Fibroblast of skin of left biceps (primary cell): ENCODE measurements at regions not wholly inside any gene's neighbourhood (a gene's known extent, or its start where the extent isn't known, plus 50 kb on each side); places are given as distances from the start of the nearest gene placed in this dataset.

Experiments
- DNase-seq, 2 experiments: peaks; one replicate each; pipeline ENCODE4 v3.0.0-alpha.2; 2013; ENCODE audit warnings: low read depth in 2 of 2

DNA sequence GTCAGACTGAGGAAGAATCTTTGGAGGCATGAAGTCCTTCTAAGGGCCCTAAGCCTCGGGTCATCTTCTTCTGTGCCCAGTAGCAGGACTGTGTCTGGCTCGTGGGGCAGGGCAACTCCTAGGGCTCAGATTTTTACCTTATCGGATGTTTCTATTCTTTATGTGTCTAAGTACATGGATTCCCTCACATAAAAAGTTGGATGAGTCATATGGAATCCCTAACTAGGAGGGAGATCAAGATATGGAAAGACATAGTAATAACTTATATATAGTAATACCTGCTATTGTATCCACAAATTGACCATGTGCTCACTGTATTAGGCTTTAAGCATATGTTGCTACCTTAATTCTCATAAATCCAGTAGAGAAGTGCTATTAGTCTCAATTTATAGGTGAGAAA, 364.5 kb upstream of the CAMK1G start:
- no peak for DNase-seq

DNA sequence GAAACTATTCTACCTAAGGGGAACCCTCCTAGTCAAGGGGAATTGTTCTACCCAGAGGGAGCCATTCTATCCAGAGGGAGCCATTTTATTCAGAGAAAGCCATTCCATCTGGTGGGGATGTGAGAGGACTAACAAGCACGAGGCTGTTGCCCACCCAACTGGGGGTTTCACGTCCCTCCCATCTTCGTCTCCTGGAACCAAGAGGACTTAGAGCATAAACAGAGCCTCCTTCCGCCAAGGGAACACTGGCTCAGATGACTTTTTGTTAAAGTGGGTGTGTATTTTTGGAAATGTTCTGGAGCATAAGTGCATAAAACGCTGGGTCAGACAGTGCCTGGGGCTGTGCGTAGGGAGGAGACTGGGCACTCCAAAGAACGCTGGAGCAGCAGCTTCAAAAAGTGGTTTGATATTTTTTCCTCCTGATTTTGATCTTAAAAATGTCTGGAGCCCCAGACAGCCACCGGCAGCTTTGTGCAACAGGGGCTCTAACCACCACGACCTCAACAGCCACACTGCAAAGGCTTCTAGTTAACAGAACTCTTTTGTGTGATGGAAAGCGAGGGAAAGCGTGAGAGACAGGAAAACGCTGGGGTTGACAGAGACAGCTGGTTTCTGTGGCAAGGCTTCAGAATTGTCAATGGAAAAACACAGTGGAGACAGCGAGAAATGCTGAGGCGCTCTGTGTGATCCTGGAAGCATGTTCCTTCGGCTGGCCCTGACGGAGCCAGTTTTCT, 363.6 kb upstream of the CAMK1G start:
- DNase-seq: no peak

DNA sequence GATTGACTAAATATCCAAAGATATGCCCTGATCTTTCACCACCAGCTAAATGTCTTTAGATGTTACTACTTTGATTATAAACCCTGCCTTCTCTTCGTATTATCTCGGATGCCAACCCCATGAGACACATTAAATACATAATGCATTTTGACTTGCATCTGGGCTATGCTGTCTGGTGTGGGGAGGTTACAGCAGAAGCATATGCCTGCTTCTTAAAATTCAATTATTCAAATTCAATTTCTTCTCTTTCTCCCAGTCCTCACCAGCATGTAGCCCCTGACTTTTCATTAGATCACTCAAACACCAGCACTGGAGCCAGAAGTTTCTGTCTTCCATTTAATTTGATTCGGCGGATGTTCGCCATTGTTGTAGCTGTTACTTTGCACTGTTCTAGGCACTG, 360.7 kb upstream of the CAMK1G start:
- DNase-seq: no peak

DNA sequence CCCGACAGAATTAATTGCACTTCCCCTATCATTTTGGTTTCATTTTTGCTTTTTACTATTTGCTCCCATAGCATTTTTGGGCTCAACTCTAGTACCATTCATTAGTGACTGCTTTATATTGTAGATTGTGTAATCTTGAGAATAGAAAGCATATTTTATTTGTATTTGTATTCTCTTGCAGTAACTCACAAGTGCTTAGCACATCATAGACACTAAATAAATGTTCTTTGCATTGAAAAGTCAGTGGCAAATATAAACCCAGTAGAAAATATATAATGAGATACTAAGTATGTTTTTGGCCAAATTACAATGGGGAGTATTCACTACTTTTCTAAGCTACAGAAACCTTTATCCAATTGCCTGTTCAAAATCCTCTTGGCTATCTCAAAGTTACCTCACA, 359.7 kb upstream of the CAMK1G start:
- no peak for DNase-seq

DNA sequence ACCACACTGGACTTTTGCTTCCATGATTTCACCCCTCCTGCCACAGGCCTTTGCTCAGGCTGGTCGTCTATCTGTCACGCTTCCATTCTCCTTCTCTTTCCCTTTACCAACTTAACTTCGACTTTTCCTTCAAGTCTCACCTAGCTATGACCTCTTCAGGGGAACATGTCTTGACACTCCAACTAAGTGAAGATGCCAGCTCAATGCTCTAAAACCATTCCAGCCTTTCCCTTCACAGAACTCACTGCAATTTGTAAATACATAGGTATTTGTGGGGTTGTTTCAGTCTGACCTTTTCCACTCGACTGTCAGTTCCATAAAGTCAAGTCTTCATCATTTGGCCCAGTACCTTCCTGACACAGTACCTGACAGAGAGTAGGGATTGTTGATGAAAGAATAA, 358.6 kb upstream of the CAMK1G start:
- DNase-seq: no peak

DNA sequence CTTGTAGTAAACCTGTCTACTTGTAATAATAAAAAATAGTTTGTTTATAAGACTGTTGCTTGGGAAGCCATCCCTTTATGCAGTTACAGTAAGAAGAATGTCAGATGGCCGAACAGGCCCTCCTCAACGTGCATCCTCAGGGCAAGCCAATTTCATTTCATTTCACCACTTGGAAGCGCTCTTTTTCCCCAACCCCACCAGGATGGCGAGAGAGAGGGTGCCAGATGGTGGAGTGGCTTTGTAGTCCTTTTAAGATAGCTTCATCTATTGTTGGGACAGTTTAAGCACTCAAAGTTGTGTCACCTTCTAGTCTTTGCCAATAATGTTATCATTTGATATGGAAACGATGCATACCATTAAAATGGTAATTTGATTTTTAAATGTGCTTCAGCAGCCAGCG, 356.3 kb upstream of the CAMK1G start:
- DNase-seq: no peak

DNA sequence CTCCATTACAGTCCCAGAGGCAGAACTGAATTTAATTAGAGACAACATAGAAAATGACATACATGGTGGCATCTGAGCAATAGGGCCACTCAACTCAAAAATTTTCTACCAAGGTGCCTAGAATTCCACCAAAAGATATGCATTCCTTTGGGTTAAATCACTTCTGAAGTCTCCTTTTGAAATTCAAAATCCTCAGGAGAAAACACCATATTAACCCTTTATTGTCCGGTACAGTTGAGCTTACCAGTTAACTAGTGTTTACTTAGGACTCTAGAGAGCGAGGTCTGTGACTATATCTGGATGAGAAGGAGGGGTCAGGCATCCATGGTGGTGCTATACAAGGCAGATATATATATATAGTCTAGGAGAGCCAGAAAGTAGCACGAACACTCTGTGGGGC, 355.6 kb upstream of the CAMK1G start:
- DNase-seq: no peak

DNA sequence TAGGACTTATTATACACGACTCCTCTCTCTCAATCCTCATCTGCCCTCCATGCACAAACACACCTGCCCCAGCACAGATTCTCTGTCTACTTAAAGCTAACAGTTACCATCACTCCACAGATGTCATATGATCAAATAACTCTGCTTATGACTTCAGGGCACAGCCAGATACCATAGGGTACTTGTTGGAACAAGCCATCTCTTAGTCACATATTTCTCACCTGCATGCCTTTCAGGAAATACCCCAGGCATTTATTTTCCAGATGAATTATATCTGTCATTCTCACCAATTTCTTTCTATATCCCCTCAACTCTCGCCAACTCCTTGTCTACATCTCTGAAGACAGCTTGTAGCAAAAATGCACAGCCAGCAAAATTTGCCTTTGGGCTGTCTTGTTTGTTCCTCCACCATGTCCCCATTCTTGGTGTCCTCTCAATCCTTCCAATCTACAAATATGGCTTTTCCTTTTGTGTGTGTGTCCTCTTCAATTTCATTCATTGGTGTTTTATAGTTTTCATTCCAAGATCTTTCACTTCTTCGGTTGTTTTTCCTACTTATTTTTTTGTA, 353.9 kb upstream of the CAMK1G start:
- no peak for DNase-seq

DNA sequence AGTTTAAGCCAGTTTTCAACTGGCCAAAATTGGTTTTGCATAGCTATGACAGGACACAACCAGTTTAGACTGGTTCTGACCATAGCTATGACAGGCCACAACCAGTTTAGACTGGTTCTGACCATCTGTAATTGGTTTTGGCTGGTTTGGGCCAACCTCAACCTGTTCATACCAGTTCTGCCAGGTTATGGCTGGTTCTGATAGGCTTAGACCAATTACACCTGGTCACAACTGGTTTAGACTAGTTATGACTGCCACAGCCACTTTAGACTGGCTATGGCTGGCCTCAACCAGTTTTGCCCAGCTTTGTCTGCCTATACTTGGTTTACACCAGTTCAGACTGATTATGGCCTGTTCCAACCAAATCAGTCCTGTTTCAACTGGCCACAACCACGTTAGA, 353.2 kb upstream of the CAMK1G start:
- no peak for DNase-seq

DNA sequence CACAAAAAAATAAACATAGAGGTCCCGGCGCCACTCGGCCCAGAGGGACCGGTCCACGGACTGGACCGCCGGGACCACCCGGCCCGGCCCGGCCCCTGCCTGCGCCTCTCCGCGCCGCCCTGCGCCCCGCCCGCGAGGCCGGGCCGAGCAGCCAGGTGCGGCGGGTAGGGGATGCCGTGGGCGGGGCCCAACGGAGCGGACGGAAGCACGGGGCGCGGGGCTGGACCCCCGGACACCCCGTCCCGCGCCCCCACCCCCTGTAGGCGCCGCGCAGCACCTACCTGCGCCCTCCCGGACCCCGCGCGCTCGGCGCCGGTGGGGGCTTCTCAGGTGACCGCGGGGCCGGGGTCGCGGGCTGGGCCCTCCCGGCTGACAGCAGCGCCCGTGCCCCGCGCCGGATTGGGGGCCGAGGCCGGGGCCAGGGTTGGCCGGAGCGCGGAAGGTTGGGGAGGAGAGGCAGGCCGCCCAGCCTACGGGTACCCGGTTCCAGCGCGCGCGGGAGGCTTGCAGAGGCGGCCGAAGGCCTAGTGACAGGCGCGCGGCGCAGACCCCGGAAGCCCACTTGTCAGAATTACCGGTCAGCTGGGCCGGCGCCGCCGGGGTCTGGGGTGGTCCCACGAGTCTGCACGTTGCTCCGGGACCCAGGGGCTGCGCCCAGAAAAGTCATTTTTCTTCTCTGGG, 351.9 kb upstream of the CAMK1G start:
- no peak for DNase-seq

DNA sequence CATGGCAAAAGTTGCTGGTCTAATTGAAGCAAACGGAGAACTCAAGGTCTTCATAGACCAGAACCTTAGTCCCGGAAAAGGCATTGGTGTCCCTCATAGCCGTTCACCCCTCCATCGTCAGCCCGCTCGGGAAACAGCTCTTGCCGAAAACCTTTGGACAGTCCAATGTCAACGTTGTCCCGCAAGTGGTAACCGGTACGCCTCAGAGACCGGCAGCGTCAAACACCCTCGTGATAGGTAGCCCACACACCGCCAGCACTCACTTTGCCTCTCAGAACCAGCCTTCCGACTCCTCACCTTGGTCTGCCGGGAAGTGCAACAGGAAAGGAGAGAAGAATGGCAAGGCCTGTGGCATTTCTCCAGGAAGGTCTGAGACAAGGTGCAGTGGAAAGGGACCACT, 351.3 kb upstream of the CAMK1G start:
- no peak for DNase-seq

DNA sequence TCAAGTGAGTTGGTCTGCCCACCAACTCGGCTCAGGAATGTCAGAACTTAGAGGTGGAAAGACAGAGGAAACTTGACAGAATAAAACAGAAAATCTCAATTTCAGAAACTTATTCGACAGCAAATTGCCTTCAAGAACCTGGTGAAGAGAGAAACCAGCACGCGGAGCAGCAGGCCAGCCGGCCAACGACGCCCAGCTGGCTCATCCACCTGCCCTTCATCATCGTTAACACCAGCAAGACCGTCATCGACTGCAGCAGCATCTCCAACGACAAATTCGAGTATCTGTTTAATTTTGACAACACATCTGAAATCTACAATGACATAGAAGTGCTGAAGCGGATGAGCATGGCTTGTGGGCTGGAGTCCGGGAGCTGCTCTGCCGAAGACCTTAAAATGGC, 350.8 kb upstream of the CAMK1G start:
- no peak for DNase-seq

DNA sequence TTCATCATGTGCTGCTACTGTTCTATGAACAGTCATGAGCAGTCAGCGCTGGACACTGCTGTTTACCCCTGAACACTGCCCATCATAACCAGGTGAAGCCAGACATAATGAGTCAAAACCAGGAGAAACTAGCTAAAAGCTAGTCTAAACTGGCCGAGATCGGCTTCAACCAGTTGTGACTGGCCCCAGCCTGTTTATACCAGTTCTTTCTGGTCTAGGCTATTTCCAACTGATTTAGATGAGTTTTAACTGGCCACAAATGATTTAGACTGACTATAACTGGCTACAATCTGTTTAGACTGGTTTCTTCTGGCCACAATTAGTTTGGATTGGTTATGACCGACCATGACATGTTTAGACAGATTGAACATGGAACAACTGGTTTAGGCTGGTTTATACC, 348.3 kb upstream of the CAMK1G start:
- DNase-seq: no peak

DNA sequence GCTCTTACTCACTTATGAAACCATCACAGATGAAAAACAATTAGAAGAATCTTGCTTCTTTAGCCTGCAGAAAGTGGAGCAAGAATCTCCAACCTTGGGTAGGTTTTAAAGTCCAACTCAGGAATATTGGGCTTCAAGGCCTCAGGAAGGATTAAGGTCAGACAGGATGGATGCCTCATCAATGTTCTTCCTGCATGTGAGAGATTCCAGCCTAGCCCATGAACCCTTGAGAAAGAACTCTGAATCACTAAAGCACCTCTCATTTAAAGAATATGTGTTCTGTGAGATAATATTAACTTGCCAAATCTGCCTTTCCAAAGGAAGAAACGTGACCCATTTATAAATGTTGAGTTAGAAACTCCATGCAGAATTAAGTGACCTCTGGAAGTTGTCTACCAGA, 345.2 kb upstream of the CAMK1G start:
- no peak for DNase-seq

DNA sequence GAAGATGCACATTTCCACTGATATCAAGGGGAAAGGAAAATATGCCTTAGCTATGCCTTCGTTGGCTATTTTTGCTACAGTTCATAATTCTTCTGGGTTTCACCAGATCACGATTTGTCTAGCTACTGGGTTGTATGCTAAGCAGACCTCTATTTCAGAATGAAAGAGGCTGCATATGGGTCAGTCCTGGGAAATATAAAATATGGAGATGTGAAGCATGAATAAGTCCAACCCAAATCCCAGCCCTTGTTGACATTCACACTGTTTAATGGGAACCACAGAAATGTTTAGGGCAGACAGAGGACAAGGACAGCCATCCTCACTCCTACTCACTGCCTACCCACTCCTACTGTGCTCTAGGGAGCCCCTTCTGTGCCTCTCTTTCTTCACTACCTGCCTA, 343.2 kb upstream of the CAMK1G start:
- no peak for DNase-seq

DNA sequence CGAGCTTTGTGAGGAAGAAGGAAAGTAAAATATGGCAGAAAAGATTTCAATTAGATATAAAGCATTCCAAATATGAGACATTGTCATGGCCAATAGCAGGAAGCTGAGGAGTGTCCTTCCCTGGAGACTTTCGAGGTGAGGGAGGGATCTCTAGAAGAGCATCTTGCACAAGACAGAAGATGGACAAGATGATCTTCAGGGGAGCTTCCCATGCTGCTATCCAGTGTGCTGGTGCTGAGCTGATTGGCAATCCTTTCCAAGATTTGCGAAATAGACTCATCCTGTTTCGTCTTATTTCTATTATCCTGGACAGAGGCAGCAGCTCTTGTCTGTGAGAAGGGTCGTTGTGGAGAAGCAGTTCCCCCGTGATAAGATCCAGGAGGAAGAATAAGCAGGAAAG, 342.0 kb upstream of the CAMK1G start:
- DNase-seq: peak in 1 of 2 experiments; percentile 4

DNA sequence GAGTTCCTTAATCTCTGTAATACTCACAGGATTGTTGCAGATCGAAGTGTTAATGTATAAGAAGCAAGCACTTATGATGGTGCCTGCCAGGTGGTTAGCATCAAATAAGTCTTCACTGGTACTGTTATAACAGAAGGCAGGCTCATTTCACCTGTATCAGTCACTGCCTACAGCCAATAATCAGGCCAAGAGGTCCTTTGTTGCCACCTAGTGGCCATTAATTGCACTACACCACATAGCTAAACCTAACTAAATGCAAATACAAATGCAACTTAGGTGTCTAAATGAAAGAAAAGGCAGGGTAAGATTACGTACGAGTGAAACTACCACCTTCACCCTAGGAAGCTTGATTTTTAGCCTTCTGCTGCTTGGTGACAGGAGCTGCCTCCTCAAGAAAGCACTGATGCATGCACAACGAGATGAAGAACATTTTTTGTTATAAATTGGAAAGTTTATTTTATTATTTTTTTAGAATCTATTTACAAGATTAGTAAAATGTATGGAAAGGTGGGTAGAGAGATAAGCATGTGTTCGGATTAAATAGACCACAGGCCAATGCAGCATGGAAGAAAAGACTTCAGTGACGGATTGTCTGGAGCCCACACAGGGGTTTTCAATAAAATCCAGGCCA, 334.8 kb upstream of the CAMK1G start:
- peak in 1 of 2 experiments; percentile 21 for DNase-seq

DNA sequence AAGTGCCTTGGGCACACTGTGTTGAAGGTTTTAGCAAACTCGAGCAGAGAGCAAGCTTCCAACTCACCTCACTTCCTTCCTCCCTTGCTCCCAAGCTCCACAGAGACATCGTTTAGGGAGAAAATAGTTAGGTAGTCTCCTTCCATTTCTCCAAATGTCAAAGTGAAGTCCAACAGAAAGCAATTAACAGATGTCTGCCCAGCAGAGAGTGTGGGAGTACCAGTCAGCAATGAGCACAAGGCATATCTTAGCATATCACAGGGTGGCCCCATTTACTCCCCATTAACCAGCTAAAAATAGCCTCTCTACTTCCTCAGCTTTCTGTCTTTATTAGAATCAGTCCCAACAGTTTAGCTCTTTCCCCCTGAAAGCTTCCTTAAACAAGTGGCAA, 334.2 kb upstream of the CAMK1G start:
- no peak for DNase-seq

DNA sequence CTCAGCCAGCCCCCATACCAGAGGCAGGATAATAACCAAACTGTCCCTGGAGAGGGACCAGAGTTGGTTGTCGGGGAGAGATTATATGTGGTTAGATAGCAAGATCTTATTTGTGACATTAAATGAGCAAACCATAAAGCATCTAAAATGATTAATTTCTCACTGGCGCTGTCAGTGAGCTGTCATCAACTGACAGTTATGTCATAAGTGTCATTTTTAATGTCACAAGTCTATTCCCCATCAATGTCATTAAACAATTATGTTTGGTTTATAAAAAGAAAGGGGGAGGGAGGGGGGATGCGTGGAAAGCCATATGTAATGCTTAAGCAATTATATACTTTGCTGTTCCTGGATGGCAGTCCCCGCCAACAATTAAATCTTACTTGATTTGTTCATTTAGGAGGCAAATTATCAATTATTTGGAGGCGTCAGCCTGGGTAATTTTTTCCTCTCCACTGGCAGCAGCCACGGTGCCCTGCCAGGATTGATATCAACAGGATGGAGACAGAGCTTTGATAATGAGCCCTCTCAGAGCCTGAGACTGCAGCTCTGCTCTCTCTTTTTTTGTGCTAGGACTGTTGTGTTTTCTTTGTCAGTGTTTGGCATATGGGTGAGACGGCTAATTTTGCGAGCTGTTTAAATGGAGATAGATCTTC, 333.6 kb upstream of the CAMK1G start:
- DNase-seq: no peak

DNA sequence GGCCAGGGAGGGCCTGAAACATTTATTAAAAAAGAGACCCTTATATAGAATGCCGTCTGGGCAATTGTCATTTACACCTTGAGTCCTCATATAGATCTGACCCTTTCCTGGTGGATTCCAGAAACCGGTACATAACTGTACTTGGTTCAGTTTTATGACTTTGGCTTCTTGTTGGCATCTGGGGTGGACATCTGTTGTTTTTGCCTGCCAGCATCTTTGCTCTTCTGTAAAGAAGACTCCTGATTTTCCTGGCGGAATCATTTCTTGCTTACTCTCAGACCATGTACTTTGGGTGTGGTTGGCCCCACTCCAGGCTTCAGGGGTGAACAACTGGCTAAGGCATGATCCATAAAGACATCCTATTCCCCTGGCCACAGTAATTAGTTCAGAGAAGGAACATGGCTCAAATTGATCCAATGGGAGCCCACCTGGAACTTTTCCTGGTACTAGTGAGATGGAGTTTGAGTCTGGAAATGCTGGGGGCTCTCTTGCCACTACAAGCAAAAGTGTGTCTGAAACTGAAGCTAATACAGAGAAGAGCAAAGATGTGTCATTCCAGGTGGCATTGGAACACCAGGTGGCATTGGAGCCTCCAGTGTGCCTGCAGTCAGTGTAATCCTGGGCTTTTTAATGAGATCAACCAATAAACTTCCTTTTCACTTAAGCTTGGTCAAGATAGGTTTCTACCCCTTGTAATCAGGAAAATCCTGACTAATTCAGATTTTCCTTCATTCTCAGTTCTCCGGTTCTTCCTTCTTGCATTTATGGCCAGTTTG, 332.5 kb upstream of the CAMK1G start:
- no peak for DNase-seq

DNA sequence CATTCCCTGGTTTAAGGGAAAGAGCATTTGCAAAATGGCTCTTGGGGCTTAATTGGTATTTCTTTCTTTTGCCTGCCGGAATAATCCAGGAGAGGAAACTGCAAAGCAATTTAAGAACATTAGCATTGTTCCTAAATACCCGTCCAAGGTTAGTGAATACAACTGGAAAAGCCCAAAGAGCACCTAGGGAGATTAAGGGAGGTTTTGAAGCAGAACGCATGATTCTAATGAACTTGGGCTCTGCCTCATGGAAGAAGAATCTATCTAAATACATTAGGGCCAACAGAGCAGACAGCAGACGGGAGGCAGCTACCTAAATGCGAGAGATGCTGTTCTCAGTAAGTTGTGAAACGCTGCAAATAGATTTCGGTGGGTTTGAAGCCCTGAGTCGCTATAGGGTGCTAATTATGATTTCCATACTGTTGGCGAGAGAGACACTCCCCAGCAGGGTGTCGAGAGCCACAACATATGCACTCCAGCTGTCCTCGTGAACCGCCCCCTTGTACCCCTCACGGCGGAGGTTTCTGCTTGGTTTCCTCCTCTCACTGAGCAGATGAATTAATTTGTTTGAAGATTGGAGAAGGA, 326.7 kb upstream of the CAMK1G start:
- no peak for DNase-seq
